HG03457 (cell line): ENCODE measurements at regions not wholly inside any gene's neighbourhood (a gene's known extent, or its start where the extent isn't known, plus 50 kb on each side); places are given as distances from the start of the nearest gene placed in this dataset.
"Not testable (repeated sequence)": the region's sequence is repeated elsewhere in the genome, so short reads cannot be mapped to it uniquely, and the experiment has no call there.

Experiments
- ATAC-seq: cut with Tn5 transposase; IDR thresholded peaks from one replicate; pipeline ENCODE4 v1.9.1; 2021; ENCODE audit warnings: moderate number of reproducible peaks; ENCODE audit not compliant: unreplicated experiment

GRCh38 chr20:47960769-47961541 is 175.7 kb upstream of the SULF2 start:
- ATAC-seq = no peak

- ATAC-seq = no peak
These were observed 175.0 kb upstream of the SULF2 start for GRCh38 chr20:47960277-47960676.

- not testable (repeated sequence) for ATAC-seq
These were observed 172.9 kb upstream of the SULF2 start for GRCh38 chr20:47957989-47958801.

GRCh38 chr20:47957135-47957534 is 171.9 kb upstream of the SULF2 start:
- ATAC-seq = no peak

DNA sequence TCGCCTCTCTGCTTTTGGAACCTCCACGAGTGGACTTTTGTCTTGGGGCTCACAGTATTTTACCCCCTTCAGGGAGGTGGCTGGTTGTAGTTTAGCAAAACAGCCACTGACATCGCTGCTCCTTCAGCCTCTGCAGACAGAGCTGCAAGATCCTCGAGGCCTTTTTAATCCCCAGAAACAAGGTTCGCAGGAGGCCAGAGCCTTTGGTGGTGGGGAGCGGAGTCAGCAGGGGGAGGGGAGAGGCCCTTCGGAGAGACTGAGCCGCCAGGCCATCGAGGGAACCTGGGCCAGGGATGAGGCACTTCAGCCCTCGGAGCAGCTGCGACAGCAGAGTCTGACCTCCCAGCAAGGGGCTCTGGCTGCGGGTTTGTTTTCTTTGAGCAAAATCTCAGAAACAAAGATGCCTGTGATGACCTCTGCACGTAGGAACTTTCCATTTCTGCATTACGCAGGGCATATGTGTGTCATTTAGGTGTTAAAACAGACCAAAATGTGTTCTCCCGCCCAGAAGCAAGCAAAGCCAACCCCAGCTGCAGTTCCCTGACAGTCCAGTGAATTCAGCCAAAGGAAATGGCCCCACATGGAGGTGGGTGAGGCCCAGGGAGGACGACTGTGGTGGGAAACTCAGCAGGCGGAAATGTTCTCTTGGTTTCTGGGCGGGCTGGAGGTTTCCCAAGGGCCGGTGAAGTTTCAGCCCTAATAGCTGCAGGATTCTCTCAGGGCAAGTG is 171.2 kb upstream of the SULF2 start:
- ATAC-seq = no peak

GRCh38 chr20:47953471-47953870 is 168.2 kb upstream of the SULF2 start:
- no peak for ATAC-seq

DNA sequence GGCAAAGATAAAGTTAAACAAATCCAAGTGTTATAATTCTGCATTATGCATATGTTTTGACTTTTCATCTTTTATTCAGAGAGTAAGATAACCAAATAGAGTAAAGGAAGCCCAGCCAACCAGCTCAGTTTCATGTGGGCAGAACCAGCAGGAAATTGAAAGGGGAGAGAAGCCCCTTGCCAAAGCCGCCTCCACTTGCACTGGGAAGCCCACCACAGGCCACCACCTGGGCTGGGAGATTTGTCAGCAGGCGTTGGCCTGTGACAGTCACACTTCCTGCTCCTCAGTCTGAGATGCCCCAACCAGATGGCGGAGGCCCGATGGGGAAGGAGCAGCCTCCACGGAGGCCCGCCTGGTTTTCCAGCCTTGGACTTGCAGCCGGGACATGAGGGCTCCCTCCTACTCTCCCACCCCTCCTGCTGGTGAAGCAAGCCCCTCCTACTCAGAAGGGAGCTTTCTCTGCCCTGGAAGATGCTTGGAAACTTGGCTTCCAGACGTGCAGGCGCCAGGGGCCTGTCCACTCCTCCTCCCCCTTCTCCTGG is 166.8 kb upstream of the SULF2 start:
- no peak for ATAC-seq

DNA sequence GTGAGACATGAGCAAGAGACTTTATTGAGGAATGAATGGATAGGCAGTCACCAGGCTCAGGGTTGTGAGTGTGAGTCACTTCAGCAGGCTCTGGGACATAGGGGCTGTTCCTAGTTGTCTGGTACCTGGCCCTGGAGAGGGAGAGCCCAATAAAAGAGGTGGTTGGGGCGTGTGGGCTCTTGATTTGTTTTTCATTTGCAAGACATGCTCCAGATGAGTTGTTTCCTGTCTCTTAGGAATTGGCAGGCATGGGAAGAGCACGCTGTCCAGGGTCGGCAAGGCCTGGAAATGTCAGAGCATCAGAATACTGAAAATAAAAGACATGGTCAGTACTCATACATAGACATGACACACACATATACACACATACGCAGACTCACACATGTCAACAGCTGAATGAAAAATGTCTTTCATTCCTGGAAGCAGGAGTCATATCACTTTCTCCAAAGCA is 166.3 kb upstream of the SULF2 start:
- no peak for ATAC-seq

GRCh38 chr20:47950913-47951283 is 165.6 kb upstream of the SULF2 start:
- no peak for ATAC-seq

DNA sequence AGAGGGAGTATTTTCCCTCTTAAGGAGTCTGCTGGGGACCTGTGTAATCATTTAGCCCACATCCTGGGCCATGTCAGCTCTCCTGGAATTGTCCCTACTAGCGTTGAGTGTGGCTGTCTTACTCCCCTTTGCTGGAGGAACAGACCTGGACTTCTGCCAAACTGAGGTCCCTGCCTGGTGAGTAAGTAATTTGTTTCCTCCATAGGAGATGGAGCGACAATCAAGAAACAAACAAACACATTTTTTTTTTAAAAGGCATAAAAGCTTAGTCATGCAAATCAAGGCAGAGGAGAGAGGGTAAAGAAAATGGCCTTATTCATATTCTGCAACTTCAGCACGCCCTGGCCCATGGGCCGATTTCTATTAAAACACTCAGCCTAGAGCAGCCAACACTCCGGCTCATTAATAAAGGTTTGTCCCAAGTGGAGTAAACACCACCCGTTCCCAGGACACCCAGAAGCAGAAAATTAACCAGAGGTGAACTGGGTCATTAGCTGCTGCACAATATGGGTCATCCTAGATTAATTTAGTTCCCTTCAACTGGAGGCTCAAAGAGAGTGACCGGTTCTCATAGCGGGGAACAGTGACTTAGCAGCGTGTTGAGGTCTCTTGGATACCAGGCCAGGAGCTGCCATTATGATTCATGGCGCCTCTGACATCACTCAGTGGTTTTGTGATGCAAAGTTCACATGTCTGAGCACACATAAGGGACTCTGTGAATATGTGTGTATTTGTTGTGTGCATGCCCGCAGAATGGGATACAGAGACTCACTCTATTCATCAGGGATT is 165.0 kb upstream of the SULF2 start:
- ATAC-seq = no peak

- no peak for ATAC-seq
These were observed 163.9 kb upstream of the SULF2 start for GRCh38 chr20:47949230-47949629.

- no peak for ATAC-seq
These were observed 159.4 kb upstream of the SULF2 start for GRCh38 chr20:47944682-47945081.

DNA sequence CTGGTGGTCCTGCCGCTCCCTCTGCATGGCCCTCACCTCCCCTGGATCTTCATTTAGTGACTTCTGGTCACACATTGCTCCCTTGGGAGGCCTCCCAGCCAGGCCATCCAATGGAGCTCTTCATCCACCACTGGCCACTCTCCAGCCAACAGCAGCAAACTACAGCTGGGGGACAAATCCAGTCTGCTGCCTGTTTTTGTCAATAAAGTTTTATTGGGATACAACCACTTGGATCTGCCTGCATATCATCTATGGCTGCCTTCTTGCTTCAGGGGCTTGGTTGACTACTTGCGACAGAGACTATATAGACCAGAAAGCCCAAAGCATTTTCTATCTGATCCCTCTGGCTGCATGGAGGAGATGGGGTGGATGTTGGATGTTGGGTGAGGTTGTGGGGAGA is 156.6 kb upstream of the SULF2 start:
- ATAC-seq = no peak

DNA sequence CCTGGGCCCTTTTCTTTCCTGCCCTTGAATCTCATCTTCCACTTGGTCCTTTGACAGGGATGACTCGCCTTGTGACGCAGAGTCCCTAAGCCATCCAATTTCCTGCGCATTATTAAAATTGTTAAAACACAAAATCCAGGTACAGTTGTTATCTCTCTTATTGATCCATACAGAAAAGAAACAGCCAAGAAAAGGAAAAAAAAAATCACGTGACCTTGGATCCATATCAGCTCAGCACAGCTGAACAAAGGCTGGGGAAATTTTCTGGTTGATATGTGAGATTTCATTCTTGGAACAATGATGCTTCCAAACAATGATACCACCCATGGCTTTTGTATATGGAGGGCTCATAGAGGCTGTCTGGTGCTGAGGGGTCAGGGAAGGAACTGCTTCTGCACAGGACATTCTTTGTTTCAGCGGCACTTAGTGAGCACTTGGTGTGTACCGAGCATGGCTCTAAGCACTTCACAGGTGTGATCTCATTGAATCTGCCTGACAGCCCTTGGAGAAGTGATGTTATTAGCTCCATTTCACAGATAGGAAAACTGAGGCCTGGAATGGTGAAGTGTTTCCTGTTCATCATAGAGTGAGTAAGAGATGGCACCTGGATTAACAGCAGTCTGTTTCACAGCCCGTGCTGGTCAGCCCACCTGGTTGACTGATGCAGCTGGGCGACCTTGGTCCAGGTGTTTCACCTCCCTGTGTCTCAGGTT is 155.0 kb upstream of the SULF2 start:
- no peak for ATAC-seq

DNA sequence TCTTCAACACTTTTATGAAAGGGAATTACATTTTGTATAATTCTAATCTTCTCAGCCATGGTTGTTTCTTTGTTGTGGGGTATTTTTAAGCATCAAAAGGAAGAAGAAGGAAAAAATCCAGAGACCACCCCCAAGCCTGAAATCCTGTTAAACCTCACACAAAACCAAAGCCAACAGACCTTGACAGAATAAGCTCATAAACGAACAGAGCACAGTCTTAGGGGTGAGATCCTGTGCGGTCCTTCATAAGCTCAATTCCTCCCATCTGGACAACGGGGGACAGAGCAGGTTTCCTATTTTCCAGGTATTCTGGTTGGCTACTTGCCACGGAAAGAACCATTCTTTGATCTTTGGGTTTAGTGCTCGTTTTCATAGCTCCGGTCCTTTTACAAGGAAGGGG is 151.3 kb upstream of the SULF2 start:
- no peak for ATAC-seq

DNA sequence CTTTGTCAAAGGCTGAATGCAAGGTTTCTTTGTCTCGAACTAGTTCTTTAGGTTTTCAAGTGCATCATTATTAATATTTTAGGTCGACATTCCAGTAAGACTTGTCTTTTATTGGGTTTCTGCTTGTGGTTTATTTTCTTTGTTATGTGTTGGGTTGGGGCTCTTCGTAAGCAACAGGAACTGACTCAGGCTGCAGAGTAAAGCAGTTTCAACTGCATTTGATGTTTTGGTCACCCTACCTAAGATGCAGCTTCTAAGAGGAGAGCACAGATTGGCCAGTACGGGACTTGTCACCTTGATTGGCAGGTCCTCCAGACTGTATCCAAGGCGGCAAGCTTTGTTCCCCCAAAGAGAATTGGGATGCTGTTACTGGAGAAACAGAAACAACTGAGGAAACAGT is 149.5 kb upstream of the SULF2 start:
- no peak for ATAC-seq

GRCh38 chr20:47931443-47931842 is 146.2 kb upstream of the SULF2 start:
- ATAC-seq = no peak

- no peak for ATAC-seq
These were observed 145.7 kb upstream of the SULF2 start for GRCh38 chr20:47931002-47931401.

DNA sequence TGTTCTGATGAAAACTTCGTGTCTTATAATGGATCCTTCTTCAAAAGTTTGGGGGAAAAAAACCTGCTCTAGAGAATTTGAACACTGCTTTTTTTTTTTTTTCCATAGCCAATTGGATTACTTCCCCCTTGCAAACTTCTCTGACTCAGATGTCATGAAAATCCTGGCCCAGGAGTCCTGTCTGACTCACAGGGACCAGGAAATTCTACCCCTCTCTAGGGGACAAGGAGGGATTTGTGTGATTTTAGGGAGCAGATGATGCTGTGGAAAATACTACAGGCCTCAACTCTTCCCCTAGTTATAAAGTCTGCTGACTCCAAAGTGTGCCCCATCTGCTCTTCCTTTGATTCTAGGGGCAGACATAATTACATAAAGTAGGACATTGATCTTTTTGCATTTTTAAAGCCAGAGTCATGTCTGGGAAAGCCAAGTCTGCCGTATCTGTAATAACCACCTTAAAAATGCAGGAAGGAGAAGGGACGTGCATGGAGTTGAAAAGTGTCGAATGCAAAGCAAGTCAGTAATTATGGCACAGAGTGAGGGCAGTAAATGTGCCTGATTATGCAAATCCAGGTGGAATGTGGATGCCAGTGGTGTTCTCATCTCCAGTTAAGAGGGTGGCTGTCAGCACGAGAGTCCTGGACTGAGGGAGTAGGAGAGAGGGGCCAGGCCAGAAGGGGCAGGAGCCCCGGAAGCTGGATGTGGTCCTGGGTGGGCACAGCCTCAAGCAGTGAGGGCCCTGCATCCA is 144.3 kb upstream of the SULF2 start:
- no peak for ATAC-seq
